HL-60 (cell line): ENCODE measurements at regions not wholly inside any gene's neighbourhood (a gene's known extent, or its start where the extent isn't known, plus 50 kb on each side); places are given as distances from the start of the nearest gene placed in this dataset.

Source experiments
- DNase-seq, 2 experiments: peaks; one replicate each; pipeline ENCODE4 v3.0.0-alpha.2; 2010 to 2020; ENCODE audit warnings: low read depth in 1 of 2, low spot score in 1 of 2
- H3K27ac ChIP-seq: fragments of 250-450 bp; sonication (Bioruptor Pico); replicated peaks from 2 replicates; pipeline ENCODE4 v1.5.1; 2020; ENCODE audit warnings: mild to moderate bottlenecking, moderate library complexity
- H3K27me3 ChIP-seq: fragments of 250-450 bp; sonication (Bioruptor Pico); 2 replicates; pipeline ENCODE4 v1.5.1; 2021; ENCODE audit warnings: mild to moderate bottlenecking, moderate library complexity; ENCODE audit not compliant: insufficient read depth, poor library complexity, severe bottlenecking
- H3K4me3 ChIP-seq: replicated peaks from 2 replicates; pipeline ENCODE4 v1.5.1; 2011; ENCODE audit warnings: mild to moderate bottlenecking, control low read depth, low read length; ENCODE audit not compliant: insufficient read depth
- CTCF ChIP-seq: IDR thresholded peaks from one replicate; pipeline ENCODE4 v1.5.1; 2011; ENCODE audit warnings: low read length, control low read depth, inconsistent platforms; ENCODE audit not compliant: insufficient read depth
- GABPA ChIP-seq: IDR thresholded peaks from 2 replicates; pipeline ENCODE4 v1.6.1; 2012; ENCODE audit warnings: low read depth
- POLR2AphosphoS5 ChIP-seq: IDR thresholded peaks from 2 replicates; pipeline ENCODE4 v1.6.1; 2012; ENCODE audit warnings: low read depth
- REST ChIP-seq: IDR thresholded peaks from 2 replicates; pipeline ENCODE4 v1.6.1; 2012; ENCODE audit warnings: low read depth; ENCODE audit not compliant: insufficient replicate concordance
- SPI1 ChIP-seq: IDR thresholded peaks from 2 replicates; pipeline ENCODE4 v1.6.1; 2012; ENCODE audit warnings: low read depth, mild to moderate bottlenecking, borderline replicate concordance

DNA sequence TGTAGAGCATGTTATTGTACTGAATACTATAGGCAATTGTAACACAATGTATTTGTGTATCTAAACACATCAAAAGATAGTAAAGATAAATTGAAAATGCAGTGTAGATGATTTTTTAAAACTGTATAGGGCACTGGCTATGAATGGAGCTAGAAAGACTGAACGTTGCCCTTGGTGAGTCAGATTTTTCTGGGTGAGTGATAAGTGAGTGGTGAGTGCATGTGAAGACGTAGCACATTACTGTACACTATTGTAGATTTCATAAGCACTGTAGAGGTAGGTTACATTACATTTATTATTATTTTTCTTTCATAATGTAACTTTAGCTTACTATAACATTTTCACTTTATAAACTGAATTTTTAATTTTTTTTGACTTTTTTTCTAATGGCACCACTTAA is 1491.6 kb downstream of the TECRL start:
- Histone ChIP-seq H3K27ac (no peak overlapping the region), H3K4me3 (no peak overlapping the region), H3K27me3 (no peaks in the 10 kb centered on the region)
- DNase-seq = no peak
- TF ChIP-seq SPI1 (no peak), CTCF (no peak), REST (no peak), POLR2AphosphoS5 (no peak), GABPA (no peak)

GRCh38 chr4:62914758-62915157 is 1494.5 kb downstream of the TECRL start:
- Histone ChIP-seq H3K4me3 (no peak overlapping the region), H3K27me3 (no peaks in the 10 kb centered on the region), H3K27ac (no peak overlapping the region)
- TF ChIP-seq GABPA = no peak
- no peak for TF ChIP-seq REST
- TF ChIP-seq POLR2AphosphoS5 = no peak
- DNase-seq = no peak

- Histone ChIP-seq H3K4me3 (no peak overlapping the region), H3K27me3 (no peaks in the 10 kb centered on the region), H3K27ac (no peak overlapping the region)
- DNase-seq = no peak
- TF ChIP-seq POLR2AphosphoS5 = no peak
These were observed 1496.2 kb downstream of the TECRL start for GRCh38 chr4:62913065-62913464.

GRCh38 chr4:62912531-62912930 is 1496.7 kb downstream of the TECRL start:
- no peaks in the 10 kb centered on the region for H3K27me3 ChIP-seq
- no peak overlapping the region for H3K27ac ChIP-seq
- no peak for DNase-seq
- H3K4me3 ChIP-seq = no peak overlapping the region
- TF ChIP-seq REST (no peak), POLR2AphosphoS5 (no peak)

DNA sequence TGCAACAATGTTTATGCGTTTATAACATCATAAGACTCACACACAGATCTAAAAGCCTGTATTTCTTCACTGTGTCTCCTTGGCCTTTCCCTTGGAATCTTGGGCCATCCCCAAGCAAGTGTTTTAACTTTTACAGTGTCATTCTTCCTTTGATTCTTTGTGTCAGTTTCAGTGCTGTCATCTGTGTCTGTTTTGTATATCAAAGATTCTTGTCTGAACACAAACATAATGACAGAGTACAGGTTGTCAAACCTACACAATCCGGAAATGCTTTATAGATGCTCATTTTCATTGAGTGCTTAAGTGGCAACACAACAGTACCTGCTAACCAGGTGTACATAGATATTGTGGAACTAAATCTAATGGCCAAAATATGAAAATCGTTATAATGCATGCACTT is 1500.0 kb downstream of the TECRL start:
- Histone ChIP-seq H3K4me3 (no peak overlapping the region), H3K27me3 (no peaks in the 10 kb centered on the region), H3K27ac (no peak overlapping the region)
- DNase-seq = no peak
- TF ChIP-seq SPI1 = no peak
- no peak for TF ChIP-seq REST
- no peak for TF ChIP-seq CTCF
